ENCODE measurements at regions not wholly inside any gene's neighbourhood (a gene's known extent, or its start where the extent isn't known, plus 50 kb on each side); places are given as distances from the start of the nearest gene placed in this dataset.

DNA sequence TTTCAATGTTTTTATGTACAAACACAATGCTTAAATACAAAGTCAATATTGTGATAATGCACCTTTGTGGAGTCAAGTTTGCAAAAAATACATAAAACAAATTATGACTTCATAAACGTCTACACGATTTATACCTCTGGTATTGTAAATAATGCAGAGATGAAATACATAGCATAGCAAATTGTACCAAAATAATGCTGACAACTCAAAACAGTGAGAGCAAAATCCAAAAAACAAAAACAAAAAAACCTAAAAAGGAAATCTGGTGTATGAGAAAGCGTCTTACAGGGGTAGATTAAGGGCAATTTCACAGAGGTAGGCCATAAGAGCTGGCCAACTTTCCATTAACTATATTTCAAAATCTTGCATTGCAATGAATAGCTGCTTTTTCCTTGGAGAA is 161.5 kb upstream of the LRRC7 start:
- TF ChIP-seq, protein P1, sequence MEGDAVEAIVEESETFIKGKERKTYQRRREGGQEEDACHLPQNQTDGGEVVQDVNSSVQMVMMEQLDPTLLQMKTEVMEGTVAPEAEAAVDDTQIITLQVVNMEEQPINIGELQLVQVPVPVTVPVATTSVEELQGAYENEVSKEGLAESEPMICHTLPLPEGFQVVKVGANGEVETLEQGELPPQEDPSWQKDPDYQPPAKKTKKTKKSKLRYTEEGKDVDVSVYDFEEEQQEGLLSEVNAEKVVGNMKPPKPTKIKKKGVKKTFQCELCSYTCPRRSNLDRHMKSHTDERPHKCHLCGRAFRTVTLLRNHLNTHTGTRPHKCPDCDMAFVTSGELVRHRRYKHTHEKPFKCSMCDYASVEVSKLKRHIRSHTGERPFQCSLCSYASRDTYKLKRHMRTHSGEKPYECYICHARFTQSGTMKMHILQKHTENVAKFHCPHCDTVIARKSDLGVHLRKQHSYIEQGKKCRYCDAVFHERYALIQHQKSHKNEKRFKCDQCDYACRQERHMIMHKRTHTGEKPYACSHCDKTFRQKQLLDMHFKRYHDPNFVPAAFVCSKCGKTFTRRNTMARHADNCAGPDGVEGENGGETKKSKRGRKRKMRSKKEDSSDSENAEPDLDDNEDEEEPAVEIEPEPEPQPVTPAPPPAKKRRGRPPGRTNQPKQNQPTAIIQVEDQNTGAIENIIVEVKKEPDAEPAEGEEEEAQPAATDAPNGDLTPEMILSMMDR (IDR thresholded peaks at IDR 0.05; ENCODE audit: low read depth, low read length) = no peak
- DNase-seq (ENCODE audit: low read depth in 2 of 2) = no peak
- H3K4me3 ChIP-seq (replicated peaks in 1 of 2; ENCODE audit: low read depth in 2 of 2, low read length in 2 of 2) = no peak overlapping the region

DNA sequence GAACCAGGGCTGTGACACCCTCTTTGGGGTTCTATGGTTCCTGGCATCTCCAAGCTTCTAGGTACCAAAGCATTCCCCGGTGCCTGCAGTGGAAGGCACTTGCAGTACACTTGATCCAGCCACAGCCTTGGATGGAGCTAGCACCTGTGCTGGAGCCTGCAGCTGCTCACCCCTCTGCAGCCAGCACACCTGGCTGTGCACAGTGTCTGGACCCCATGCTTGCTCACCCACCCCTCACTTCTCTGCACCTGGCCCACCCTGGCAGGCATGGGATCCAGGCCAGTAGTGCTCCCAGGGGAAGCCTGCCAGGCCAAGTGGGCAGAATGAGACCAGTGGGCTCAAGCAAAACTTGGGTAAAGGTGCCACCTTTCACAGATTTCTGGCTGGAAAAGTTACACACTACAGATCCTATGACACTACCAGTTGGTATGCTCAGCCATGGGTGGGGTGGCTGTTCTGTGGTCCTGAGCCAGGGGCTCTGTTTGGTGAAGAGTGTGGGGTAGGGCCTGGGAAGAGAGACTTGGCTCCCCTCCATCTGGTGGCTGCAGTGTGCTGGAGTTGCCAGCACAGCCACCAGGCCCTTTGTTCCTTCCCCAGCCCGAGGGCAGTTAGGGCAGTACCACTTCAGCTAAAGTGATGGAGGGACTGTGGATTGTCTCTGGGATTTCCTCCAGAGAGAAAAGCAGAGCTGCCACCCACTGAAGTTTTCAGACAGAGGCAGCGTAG is 157.8 kb upstream of the LRRC7 start:
- no peak for DNase-seq (ENCODE audit: low read depth in 2 of 2)
- TF ChIP-seq, protein P1 (IDR thresholded peaks at IDR 0.05; ENCODE audit: low read depth, low read length) = no peak
- no peak overlapping the region for H3K4me3 ChIP-seq (replicated peaks in 1 of 2; ENCODE audit: low read depth in 2 of 2, low read length in 2 of 2)

DNA sequence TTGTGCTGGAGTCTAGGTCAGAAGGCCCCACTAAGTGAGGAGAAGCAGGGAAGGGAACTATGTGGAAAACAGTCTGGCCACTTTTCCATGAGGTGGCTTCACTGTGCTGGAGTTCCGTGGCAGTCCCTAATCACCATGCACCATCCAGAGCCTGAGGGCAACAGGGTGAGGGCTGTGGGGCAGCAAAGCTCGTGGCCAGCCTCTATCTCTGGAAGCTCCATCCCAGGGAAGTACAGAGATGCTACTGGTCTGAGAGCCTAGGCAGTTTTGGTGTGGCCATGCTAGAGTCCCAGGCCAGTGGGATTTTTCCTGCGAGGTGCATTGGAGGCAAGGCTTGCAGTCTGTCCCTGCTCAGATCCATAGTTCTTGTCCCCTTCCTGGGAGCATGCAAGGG is 157.3 kb upstream of the LRRC7 start:
- no peak overlapping the region for H3K4me3 ChIP-seq (replicated peaks in 1 of 2; ENCODE audit: low read depth in 2 of 2, low read length in 2 of 2)
- DNase-seq (ENCODE audit: low read depth in 2 of 2) = no peak
- TF ChIP-seq, protein P1 (IDR thresholded peaks at IDR 0.05; ENCODE audit: low read depth, low read length) = no peak

DNA sequence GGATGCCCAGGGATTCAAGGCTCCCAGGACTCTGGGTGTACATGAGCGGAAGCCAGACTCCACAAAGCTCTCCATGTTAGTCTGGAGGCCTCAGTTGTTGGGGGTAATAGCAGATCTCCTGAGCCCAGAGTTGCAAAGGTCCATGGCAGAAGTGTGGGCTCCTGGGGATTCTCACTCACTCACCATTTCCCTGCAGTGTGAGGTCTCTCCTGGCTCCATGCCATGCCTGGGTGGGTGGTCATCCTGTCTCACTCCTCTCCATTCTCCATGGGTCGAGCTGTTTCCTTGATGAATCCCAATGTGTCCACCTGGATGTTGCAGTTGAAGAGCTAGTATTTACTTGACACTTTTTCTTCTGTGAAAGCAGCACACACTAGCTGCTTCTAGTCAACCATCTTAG is 156.8 kb upstream of the LRRC7 start:
- DNase-seq (ENCODE audit: low read depth in 2 of 2) = no peak
- no peak overlapping the region for H3K4me3 ChIP-seq (replicated peaks in 1 of 2; ENCODE audit: low read depth in 2 of 2, low read length in 2 of 2)
- TF ChIP-seq, protein P1 (IDR thresholded peaks at IDR 0.05; ENCODE audit: low read depth, low read length) = no peak

DNA sequence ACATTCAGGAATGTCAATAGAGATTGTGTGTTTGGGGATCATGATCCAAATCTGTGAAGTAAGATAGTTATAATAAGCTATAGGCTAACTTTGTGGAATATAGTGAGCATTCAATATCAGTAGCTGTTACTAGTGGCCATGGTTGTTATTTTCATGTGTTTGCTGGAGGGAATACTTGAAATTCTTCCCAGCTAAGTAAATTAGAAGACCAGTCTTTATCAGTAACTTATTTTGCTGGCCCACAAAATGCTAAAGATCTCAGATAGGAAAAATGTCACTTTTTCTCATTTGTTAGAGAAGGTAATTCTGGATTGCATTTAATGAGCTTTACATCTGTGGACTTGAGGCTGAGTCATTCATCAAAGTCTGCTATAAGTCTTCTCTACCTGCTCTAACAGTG is 156.1 kb upstream of the LRRC7 start:
- H3K4me3 ChIP-seq (replicated peaks in 1 of 2; ENCODE audit: low read depth in 2 of 2, low read length in 2 of 2) = no peak overlapping the region
- DNase-seq (ENCODE audit: low read depth in 2 of 2) = no peak
- TF ChIP-seq, protein P1 (IDR thresholded peaks at IDR 0.05; ENCODE audit: low read depth, low read length) = no peak

DNA sequence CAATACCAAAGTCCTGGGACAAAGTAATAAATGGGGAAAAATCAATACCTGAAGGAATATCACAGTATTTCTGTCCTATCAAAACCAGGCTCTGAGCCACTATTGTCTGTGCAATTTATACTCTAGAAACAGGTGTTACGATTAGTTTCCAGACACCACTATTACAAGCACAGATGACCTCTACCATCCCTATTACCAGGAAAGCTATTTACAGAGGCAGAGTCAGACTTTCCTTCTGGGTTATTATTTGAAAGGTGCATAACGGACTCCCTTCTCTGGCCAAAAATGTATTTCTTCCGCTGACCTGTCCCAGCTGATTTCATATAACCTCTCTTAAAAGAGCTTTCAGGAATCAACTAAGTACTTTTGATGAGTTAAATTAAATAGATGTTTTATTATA is 154.6 kb upstream of the LRRC7 start:
- no peak overlapping the region for H3K4me3 ChIP-seq (replicated peaks in 1 of 2; ENCODE audit: low read depth in 2 of 2, low read length in 2 of 2)
- TF ChIP-seq, protein P1 (IDR thresholded peaks at IDR 0.05; ENCODE audit: low read depth, low read length) = no peak
- no peak for DNase-seq (ENCODE audit: low read depth in 2 of 2)

DNA sequence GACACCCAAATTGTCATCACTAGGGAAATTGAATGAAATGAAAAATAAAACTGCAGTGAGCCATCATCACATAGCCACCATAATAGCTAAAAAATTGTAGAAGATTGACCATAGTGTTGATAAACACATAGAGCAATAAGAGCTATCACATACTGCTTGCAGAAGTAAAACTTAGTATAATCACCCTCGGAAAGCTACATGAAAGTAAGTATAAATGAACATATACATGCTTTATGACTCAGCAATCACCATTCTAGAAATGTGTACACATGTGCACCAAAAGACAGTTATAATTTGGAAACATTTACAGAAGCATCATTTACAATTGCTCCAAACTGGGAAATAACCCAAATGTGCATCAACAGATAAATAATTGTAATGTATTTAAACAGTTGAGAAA is 153.1 kb upstream of the LRRC7 start:
- DNase-seq (ENCODE audit: low read depth in 2 of 2) = no peak
- H3K4me3 ChIP-seq (replicated peaks in 1 of 2; ENCODE audit: low read depth in 2 of 2, low read length in 2 of 2) = no peak overlapping the region
- TF ChIP-seq, protein P1 (IDR thresholded peaks at IDR 0.05; ENCODE audit: low read depth, low read length) = no peak

All from cardiac fibroblast (primary cell).